H1 (cell line): ENCODE measurements at regions not wholly inside any gene's neighbourhood (a gene's known extent, or its start where the extent isn't known, plus 50 kb on each side); places are given as distances from the start of the nearest gene placed in this dataset.

ENCODE experiments used
- EP300 ChIP-seq, 2 experiments: IDR thresholded peaks; 1 replicate in 1 of 2; 2 replicates in 1 of 2; pipeline ENCODE4 v1.6.1; 2011 to 2012; ENCODE audit warnings: low read depth in 2 of 2, low read length in 2 of 2, mild to moderate bottlenecking in 2 of 2, borderline replicate concordance in 1 of 2, inconsistent platforms in 1 of 2, moderate library complexity in 1 of 2
- RBBP5 ChIP-seq: IDR thresholded peaks from 2 replicates; pipeline ENCODE4 v1.7.1; 2012; ENCODE audit warnings: low read depth, mild to moderate bottlenecking, inconsistent platforms, low read length, moderate library complexity, borderline replicate concordance

DNA sequence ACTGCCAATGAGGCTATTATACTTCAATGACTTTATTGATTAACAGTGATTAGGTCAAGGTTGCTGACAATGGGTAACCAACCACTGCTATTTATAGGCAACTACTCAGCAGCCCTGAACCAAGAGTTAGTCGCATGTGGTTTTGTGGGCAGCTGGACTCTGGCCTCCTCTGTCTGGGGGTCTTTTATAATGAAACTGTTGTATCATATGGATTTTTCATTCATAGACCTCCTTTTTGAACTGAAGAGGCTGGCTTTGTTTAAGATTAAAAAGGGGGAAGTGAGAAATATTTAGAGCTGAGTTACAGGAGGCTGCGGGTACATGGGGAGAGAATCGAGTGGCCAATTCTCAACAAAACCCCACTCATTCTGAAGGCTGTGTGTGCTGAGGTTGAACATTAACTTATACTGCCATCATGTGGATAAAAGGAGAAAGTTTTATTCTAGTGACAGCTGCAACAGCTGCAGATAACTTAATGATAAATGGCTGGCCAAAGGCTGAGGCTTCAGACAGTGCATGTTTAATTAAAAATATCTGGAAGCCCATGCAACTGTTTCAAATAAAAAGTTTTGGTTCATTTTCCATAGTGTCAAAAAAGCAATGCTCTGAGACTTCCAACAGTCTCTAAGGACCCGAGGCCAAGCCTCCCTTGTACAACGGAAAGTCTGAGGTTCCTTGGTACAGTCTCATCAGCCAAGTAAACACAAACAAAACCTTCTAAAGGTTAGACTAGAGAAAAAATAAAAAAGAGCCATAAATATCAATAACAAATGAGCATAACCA, 682.6 kb downstream of the KCNA4 start:
- no peak for TF ChIP-seq RBBP5
- no peak for TF ChIP-seq EP300 (IDR thresholded peaks at IDR 0.05; ENCODE audit: borderline replicate concordance in 1 of 2, low read depth in 2 of 2, low read length in 2 of 2)
